ENCODE measurements at regions not wholly inside any gene's neighbourhood (a gene's known extent, or its start where the extent isn't known, plus 50 kb on each side); places are given as distances from the start of the nearest gene placed in this dataset.

GRCh38 chr16:73191660-73192046 is 143.7 kb upstream of the ZFHX3 start:
- peaks cover 0 to 33% of the 10 kb centered on the region in 2 experiments; a peak in 4 of 5 replicates for H3K27me3 ChIP-seq (ENCODE audit: control insufficient read depth in 1 of 2, insufficient read depth in 2 of 2, low read length in 2 of 2)
- H3K27ac ChIP-seq (ENCODE audit: extremely low read length, insufficient read depth, low read length): no peak overlapping the region
- H3K9me3 ChIP-seq (ENCODE audit: low read length): no peaks in the 10 kb centered on the region
- H3K9ac ChIP-seq (ENCODE audit: insufficient read depth, low read depth, low read length): no peak overlapping the region
- DNase-seq (ENCODE audit: low spot score): no peak
- no peaks in the 10 kb centered on the region for H3K36me3 ChIP-seq (replicated peaks in 1 of 2; ENCODE audit: control insufficient read depth in 1 of 2, insufficient read depth in 2 of 2, low read length in 2 of 2)
- no peak overlapping the region for H3K4me3 ChIP-seq (replicated peaks in 1 of 3; ENCODE audit: insufficient read depth in 1 of 3, low read depth in 2 of 3, low read length in 3 of 3)
- ATAC-seq: peak; percentile 65
- H2AFZ ChIP-seq (ENCODE audit: low read length): no peak overlapping the region
- FAIRE-seq: no peak
- TF ChIP-seq ZNF12 (CRISPR knock-in tag; IDR thresholded peaks at IDR 0.05) (no peak), TOPORS (CRISPR knock-in tag; IDR thresholded peaks at IDR 0.05) (no peak), ZNF121 (CRISPR knock-in tag; IDR thresholded peaks at IDR 0.05) (no peak), ISL2 (CRISPR knock-in tag; IDR thresholded peaks at IDR 0.05) (no peak), RAD51 (IDR thresholded peaks at IDR 0.05; ENCODE audit: borderline replicate concordance) (no peak), ZNF670 (CRISPR knock-in tag; IDR thresholded peaks at IDR 0.05; ENCODE audit: borderline replicate concordance) (no peak), ARNTL (CRISPR knock-in tag; IDR thresholded peaks at IDR 0.05) (no peak), REXO4 (CRISPR knock-in tag; IDR thresholded peaks at IDR 0.05; ENCODE audit: borderline replicate concordance) (no peak), ZNF552 (CRISPR knock-in tag; IDR thresholded peaks at IDR 0.05; ENCODE audit: borderline replicate concordance) (no peak)
- intact Hi-C loops (cut with micrococcal nuclease; ENCODE audit: unreplicated experiment): loop anchor here (10.0 kb wide), 1 partner anchor 227 kb away; no protein-coding TSS in a partner anchor
- in situ Hi-C loops (cut with HindIII; ENCODE audit: extremely low pct_ligation_motif_present, low pct_unique_long_range_greater_than_20kb): loop anchor here (10.0 to 25.0 kb wide), 2 partner anchors 357 to 679 kb away; no protein-coding TSS in a partner anchor
- no peaks in the 10 kb centered on the region for H3K79me2 ChIP-seq (ENCODE audit: insufficient read depth, low read length)
- no TSS peak for BruUV-seq (replicated peaks)
- WGBS (ENCODE audit: low lambda C conversion rate): 9% methylated on average over 8 of the region's 8 CpGs
- CTCF ChIA-PET (ENCODE audit: low intra/inter-chr PET ratio, low total read pairs): no interaction called here
- H3K4me1 ChIP-seq (ENCODE audit: insufficient read depth, low read length): peaks cover 21% of the 10 kb centered on the region
- H4K20me1 ChIP-seq (ENCODE audit: insufficient read depth, low read length): no peaks in the 10 kb centered on the region
- H3K4me2 ChIP-seq (ENCODE audit: low read depth, low read length): no peak overlapping the region
- POLR2A ChIA-PET: no interaction called here

Measured in HepG2 (cell line).